ENCODE measurements at regions not wholly inside any gene's neighbourhood (a gene's known extent, or its start where the extent isn't known, plus 50 kb on each side); places are given as distances from the start of the nearest gene placed in this dataset.

GRCh38 chr14:104297721-104298401, 159.5 kb downstream of the KIF26A start:
- Histone ChIP-seq H3K9me2 (ENCODE audit: insufficient read depth) (no peaks in the 10 kb centered on the region), H3K36me3 (ENCODE audit: insufficient read depth) (no peaks in the 10 kb centered on the region), H3K27me3 (ENCODE audit: insufficient read depth) (no peaks in the 10 kb centered on the region), H3K79me2 (replicated peaks; ENCODE audit: insufficient read depth) (no peaks in the 10 kb centered on the region), H4K20me1 (replicated peaks; ENCODE audit: insufficient read depth) (no peaks in the 10 kb centered on the region), H3K4me1 (ENCODE audit: insufficient read depth) (no peaks in the 10 kb centered on the region), H3K4me2 (no peak overlapping the region), H3K4me3 (no peak overlapping the region), H3F3A (replicated peaks; ENCODE audit: low read depth) (no peaks in the 10 kb centered on the region), H2AFZ (no peak overlapping the region), H3K27ac (ENCODE audit: low read depth) (no peak overlapping the region)
- DNase-seq (ENCODE audit: low spot score) (no peak), ATAC-seq (no peak)
- Mint-ChIP-seq H3K27ac (no peak overlapping the region), H3K4me1 (peaks cover 6% of the 10 kb centered on the region), H3K4me3 (no peak overlapping the region), H3K36me3 (ENCODE audit: low read depth) (peaks cover 12% of the 10 kb centered on the region), H3K27me3 (ENCODE audit: insufficient read depth, low read depth, poor library complexity) (peaks cover 26% of the 10 kb centered on the region), H3K9me3 (peaks cover 24% of the 10 kb centered on the region)
- TF ChIP-seq EZH2 (IDR thresholded peaks at IDR 0.05; ENCODE audit: low read depth, unreplicated experiment) (no peak), REST (IDR thresholded peaks at IDR 0.05; ENCODE audit: unreplicated experiment) (no peak), EZH2phosphoT487 (IDR thresholded peaks at IDR 0.05; ENCODE audit: unreplicated experiment) (no peak), CREB1 (CRISPR knock-in tag; IDR thresholded peaks at IDR 0.05; ENCODE audit: low read depth) (no peak), JUNB (IDR thresholded peaks at IDR 0.05; ENCODE audit: unreplicated experiment) (no peak), CTCF (conservative IDR thresholded peaks at IDR 0.05; ENCODE audit: low read depth in 2 of 2) (no peak), POLR2AphosphoS5 (IDR thresholded peaks at IDR 0.05; ENCODE audit: low read depth) (no peak), ETS1 (IDR thresholded peaks at IDR 0.05) (no peak), ZNF114 (CRISPR knock-in tag; IDR thresholded peaks at IDR 0.05) (no peak), STAT1 (IDR thresholded peaks at IDR 0.05; ENCODE audit: unreplicated experiment) (no peak), ZNF462 (CRISPR knock-in tag; IDR thresholded peaks at IDR 0.05) (no peak), NANOG (IDR thresholded peaks at IDR 0.05; ENCODE audit: borderline replicate concordance) (no peak), ZNF331 (CRISPR knock-in tag; IDR thresholded peaks at IDR 0.05; ENCODE audit: low read depth) (no peak)

Measured in GM23338 (cell line).